Neural progenitor cell (in vitro differentiated cells): ENCODE measurements at regions not wholly inside any gene's neighbourhood (a gene's known extent, or its start where the extent isn't known, plus 50 kb on each side); places are given as distances from the start of the nearest gene placed in this dataset.

ENCODE experiments used
- CTCF ChIP-seq: fragments of 200-600 bp; sonication (generic); IDR thresholded peaks from 2 replicates; pipeline ENCODE4 v1.5.1; 2017; ENCODE audit warnings: antibody characterized with exemption, mild to moderate bottlenecking
- EZH2phosphoT487 ChIP-seq: fragments of 200-600 bp; sonication (generic); IDR thresholded peaks from 2 replicates; pipeline ENCODE4 v1.6.1; 2017; ENCODE audit warnings: antibody characterized with exemption

GRCh38 chr4:178202422-178202821, 760.2 kb upstream of the AGA start:
- TF ChIP-seq EZH2phosphoT487 (no peak), CTCF (no peak)
